Hepatocyte (in vitro differentiated cells): ENCODE measurements at regions not wholly inside any gene's neighbourhood (a gene's known extent, or its start where the extent isn't known, plus 50 kb on each side); places are given as distances from the start of the nearest gene placed in this dataset.

Experiments used
- EZH2 ChIP-seq: fragments of 200-600 bp; sonication (generic); IDR thresholded peaks from 2 replicates; pipeline ENCODE4 v1.6.1; 2016; ENCODE audit warnings: antibody characterized with exemption, mild to moderate bottlenecking, borderline replicate concordance
- EZH2phosphoT487 ChIP-seq: fragments of 200-600 bp; sonication (generic); IDR thresholded peaks from one replicate; pipeline ENCODE4 v1.6.1; 2018; ENCODE audit warnings: antibody characterized with exemption, mild to moderate bottlenecking, low read depth, moderate library complexity; ENCODE audit not compliant: unreplicated experiment, severe bottlenecking
- TF ChIP-seq, protein P1 (sequence below): fragments of 200-600 bp; sonication (generic); IDR thresholded peaks from 2 replicates; pipeline ENCODE4 v1.5.1; 2016; ENCODE audit warnings: antibody characterized with exemption, mild to moderate bottlenecking; ENCODE audit not compliant: poor library complexity

DNA sequence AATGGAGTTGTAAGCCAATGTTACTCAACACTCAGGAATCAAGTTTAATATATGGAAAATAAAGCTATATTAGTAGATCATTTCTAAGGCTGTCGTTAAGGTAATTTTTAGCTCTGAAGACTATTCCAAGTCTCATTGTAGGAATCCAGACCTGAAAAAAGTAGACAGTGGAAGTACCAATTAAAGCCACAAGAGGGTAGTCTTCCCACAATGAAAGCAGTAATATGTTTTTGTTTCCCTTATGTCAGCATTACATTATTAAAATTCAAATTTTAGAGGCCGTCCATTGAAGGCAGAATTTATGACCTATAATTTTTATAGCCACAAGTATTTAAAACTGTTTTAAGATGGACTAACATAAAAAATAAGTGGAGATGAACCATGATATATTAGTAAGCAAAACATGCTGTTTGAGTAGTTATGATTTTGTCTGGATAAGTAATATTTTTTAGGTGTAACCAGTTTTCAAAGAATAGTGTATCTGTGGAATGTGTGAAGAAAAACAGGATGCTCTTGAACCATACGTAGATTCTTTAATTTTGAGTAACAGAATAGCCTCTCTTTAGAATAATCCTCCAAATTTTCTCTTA is 372.6 kb upstream of the TECRL start:
- TF ChIP-seq, protein P1, sequence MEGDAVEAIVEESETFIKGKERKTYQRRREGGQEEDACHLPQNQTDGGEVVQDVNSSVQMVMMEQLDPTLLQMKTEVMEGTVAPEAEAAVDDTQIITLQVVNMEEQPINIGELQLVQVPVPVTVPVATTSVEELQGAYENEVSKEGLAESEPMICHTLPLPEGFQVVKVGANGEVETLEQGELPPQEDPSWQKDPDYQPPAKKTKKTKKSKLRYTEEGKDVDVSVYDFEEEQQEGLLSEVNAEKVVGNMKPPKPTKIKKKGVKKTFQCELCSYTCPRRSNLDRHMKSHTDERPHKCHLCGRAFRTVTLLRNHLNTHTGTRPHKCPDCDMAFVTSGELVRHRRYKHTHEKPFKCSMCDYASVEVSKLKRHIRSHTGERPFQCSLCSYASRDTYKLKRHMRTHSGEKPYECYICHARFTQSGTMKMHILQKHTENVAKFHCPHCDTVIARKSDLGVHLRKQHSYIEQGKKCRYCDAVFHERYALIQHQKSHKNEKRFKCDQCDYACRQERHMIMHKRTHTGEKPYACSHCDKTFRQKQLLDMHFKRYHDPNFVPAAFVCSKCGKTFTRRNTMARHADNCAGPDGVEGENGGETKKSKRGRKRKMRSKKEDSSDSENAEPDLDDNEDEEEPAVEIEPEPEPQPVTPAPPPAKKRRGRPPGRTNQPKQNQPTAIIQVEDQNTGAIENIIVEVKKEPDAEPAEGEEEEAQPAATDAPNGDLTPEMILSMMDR, result peak; percentile 77
- TF ChIP-seq EZH2phosphoT487 (no peak), EZH2 (no peak)
